HepG2 (cell line): ENCODE measurements at regions not wholly inside any gene's neighbourhood (a gene's known extent, or its start where the extent isn't known, plus 50 kb on each side); places are given as distances from the start of the nearest gene placed in this dataset.
A peak's percentile ranks its signal among the peaks of the same experiment; 100 is the strongest.

Source experiments
- E2F5 ChIP-seq: sonication (generic); formaldehyde crosslinking; conservative IDR thresholded peaks from 2 replicates; pipeline ENCODE4 v1.4.0; 2020; ENCODE audit warnings: missing genetic modification reagents
- GPN1 ChIP-seq: sonication (generic); formaldehyde crosslinking; IDR thresholded peaks from 2 replicates; pipeline ENCODE4 v1.5.1; 2020; ENCODE audit warnings: missing genetic modification reagents, borderline replicate concordance
- POLR2AphosphoS5 ChIP-seq: IDR thresholded peaks from 2 replicates; pipeline ENCODE4 v1.6.1; 2012; ENCODE audit warnings: low read depth, low read length
- SCMH1 ChIP-seq: sonication (generic); formaldehyde crosslinking; IDR thresholded peaks from 2 replicates; pipeline ENCODE4 v1.9.0; 2021; ENCODE audit warnings: missing genetic modification reagents, mild to moderate bottlenecking, borderline replicate concordance
- THAP11 ChIP-seq: IDR thresholded peaks from 2 replicates; pipeline ENCODE4 v1.6.1; 2016; ENCODE audit warnings: missing biosample characterization, missing genetic modification reagents
- ZNF512B ChIP-seq: sonication (generic); formaldehyde crosslinking; IDR thresholded peaks from 2 replicates; pipeline ENCODE4 v1.5.1; 2020; ENCODE audit warnings: missing genetic modification reagents, mild to moderate bottlenecking, borderline replicate concordance
- TF ChIP-seq, protein P1 (sequence below): sonication (generic); formaldehyde crosslinking; IDR thresholded peaks from 2 replicates; pipeline ENCODE4 v1.5.0; 2020; ENCODE audit warnings: mild to moderate bottlenecking, missing genetic modification reagents, moderate library complexity
- TF ChIP-seq, protein P2 (sequence below): sonication (generic); formaldehyde crosslinking; IDR thresholded peaks from 2 replicates; pipeline ENCODE4 v1.5.1; 2020; ENCODE audit warnings: missing genetic modification reagents, mild to moderate bottlenecking, borderline replicate concordance
- TF ChIP-seq, protein P3 (sequence below): sonication (generic); formaldehyde crosslinking; IDR thresholded peaks from 2 replicates; pipeline ENCODE4 v1.5.1; 2020; ENCODE audit warnings: mild to moderate bottlenecking, missing genetic modification reagents, moderate library complexity
- TF ChIP-seq, protein P4 (sequence below): sonication (generic); formaldehyde crosslinking; IDR thresholded peaks from 2 replicates; pipeline ENCODE4 v1.5.0; 2020; ENCODE audit warnings: mild to moderate bottlenecking, missing genetic modification reagents, borderline replicate concordance

DNA sequence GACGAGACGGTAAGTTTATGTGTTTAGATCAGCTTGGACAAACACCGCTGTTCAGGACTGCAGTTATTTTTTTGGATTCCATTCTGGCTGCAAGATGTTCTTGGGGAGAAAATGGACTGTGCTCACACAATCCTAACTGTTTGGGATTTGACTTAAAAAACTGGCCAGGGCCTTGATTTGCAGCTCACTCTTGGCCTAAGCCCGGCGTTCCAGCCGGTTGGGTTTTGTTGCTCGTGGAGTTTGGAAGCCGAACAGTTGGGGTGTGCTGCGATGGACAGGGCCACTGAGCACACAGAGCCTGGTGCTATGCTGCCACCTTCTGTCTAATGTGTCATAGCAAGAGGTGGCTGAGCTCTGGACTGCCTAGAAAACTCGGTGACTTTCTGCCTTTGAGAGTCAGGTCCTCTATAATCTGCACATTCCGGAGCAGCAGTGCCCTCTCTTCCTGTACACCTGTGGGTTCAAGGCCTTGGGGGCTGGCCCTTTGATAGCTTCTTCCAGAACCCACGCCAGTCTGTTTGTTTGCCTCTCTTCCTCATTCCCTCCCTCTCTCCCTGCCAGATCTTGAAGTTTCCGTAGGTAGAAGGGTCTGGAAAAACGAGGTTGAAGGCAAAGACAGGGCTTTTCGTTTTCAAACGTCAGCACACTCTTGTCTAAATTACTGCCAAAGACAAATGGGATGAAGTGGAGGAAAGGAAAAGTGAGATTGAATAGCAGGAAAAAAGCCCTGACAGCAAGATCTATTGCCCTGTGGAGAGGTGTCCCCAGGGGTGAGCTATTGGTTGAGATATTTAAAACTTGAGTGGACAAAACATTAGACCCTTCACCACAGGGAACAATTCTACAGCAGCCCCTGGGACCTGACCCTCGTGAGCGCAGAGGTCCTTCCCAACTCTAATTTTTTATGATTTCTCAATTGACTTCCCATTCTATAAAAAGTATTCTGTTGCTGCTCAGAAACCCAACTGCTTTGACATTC, 167.5 kb upstream of the HABP2 start (continued):
- TF ChIP-seq, protein P1, sequence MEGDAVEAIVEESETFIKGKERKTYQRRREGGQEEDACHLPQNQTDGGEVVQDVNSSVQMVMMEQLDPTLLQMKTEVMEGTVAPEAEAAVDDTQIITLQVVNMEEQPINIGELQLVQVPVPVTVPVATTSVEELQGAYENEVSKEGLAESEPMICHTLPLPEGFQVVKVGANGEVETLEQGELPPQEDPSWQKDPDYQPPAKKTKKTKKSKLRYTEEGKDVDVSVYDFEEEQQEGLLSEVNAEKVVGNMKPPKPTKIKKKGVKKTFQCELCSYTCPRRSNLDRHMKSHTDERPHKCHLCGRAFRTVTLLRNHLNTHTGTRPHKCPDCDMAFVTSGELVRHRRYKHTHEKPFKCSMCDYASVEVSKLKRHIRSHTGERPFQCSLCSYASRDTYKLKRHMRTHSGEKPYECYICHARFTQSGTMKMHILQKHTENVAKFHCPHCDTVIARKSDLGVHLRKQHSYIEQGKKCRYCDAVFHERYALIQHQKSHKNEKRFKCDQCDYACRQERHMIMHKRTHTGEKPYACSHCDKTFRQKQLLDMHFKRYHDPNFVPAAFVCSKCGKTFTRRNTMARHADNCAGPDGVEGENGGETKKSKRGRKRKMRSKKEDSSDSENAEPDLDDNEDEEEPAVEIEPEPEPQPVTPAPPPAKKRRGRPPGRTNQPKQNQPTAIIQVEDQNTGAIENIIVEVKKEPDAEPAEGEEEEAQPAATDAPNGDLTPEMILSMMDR (CRISPR knock-in tag) = peak; percentile 96
- TF ChIP-seq GPN1 (no peak), POLR2AphosphoS5 (no peak), SCMH1 (CRISPR knock-in tag) (no peak), THAP11 (CRISPR knock-in tag) (0 out of 2 replicates have a peak, but pooled peaks have one; percentile 41), E2F5 (CRISPR knock-in tag) (no peak), ZNF512B (CRISPR knock-in tag) (0 out of 2 replicates have a peak, but pooled peaks have one; percentile 28)
- TF ChIP-seq, protein P2, sequence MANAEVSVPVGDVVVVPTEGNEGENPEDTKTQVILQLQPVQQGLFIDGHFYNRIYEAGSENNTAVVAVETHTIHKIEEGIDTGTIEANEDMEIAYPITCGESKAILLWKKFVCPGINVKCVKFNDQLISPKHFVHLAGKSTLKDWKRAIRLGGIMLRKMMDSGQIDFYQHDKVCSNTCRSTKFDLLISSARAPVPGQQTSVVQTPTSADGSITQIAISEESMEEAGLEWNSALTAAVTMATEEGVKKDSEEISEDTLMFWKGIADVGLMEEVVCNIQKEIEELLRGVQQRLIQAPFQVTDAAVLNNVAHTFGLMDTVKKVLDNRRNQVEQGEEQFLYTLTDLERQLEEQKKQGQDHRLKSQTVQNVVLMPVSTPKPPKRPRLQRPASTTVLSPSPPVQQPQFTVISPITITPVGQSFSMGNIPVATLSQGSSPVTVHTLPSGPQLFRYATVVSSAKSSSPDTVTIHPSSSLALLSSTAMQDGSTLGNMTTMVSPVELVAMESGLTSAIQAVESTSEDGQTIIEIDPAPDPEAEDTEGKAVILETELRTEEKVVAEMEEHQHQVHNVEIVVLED (CRISPR knock-in tag) = no peak
- TF ChIP-seq, protein P3, sequence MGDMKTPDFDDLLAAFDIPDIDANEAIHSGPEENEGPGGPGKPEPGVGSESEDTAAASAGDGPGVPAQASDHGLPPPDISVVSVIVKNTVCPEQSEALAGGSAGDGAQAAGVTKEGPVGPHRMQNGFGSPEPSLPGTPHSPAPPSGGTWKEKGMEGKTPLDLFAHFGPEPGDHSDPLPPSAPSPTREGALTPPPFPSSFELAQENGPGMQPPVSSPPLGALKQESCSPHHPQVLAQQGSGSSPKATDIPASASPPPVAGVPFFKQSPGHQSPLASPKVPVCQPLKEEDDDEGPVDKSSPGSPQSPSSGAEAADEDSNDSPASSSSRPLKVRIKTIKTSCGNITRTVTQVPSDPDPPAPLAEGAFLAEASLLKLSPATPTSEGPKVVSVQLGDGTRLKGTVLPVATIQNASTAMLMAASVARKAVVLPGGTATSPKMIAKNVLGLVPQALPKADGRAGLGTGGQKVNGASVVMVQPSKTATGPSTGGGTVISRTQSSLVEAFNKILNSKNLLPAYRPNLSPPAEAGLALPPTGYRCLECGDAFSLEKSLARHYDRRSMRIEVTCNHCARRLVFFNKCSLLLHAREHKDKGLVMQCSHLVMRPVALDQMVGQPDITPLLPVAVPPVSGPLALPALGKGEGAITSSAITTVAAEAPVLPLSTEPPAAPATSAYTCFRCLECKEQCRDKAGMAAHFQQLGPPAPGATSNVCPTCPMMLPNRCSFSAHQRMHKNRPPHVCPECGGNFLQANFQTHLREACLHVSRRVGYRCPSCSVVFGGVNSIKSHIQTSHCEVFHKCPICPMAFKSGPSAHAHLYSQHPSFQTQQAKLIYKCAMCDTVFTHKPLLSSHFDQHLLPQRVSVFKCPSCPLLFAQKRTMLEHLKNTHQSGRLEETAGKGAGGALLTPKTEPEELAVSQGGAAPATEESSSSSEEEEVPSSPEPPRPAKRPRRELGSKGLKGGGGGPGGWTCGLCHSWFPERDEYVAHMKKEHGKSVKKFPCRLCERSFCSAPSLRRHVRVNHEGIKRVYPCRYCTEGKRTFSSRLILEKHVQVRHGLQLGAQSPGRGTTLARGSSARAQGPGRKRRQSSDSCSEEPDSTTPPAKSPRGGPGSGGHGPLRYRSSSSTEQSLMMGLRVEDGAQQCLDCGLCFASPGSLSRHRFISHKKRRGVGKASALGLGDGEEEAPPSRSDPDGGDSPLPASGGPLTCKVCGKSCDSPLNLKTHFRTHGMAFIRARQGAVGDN = peak; percentile 55
- TF ChIP-seq, protein P4, sequence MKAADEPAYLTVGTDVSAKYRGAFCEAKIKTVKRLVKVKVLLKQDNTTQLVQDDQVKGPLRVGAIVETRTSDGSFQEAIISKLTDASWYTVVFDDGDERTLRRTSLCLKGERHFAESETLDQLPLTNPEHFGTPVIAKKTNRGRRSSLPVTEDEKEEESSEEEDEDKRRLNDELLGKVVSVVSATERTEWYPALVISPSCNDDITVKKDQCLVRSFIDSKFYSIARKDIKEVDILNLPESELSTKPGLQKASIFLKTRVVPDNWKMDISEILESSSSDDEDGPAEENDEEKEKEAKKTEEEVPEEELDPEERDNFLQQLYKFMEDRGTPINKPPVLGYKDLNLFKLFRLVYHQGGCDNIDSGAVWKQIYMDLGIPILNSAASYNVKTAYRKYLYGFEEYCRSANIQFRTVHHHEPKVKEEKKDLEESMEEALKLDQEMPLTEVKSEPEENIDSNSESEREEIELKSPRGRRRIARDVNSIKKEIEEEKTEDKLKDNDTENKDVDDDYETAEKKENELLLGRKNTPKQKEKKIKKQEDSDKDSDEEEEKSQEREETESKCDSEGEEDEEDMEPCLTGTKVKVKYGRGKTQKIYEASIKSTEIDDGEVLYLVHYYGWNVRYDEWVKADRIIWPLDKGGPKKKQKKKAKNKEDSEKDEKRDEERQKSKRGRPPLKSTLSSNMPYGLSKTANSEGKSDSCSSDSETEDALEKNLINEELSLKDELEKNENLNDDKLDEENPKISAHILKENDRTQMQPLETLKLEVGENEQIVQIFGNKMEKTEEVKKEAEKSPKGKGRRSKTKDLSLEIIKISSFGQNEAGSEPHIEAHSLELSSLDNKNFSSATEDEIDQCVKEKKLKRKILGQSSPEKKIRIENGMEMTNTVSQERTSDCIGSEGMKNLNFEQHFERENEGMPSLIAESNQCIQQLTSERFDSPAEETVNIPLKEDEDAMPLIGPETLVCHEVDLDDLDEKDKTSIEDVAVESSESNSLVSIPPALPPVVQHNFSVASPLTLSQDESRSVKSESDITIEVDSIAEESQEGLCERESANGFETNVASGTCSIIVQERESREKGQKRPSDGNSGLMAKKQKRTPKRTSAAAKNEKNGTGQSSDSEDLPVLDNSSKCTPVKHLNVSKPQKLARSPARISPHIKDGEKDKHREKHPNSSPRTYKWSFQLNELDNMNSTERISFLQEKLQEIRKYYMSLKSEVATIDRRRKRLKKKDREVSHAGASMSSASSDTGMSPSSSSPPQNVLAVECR (CRISPR knock-in tag) = no peak
